Stimulated activated CD8-positive, alpha-beta memory T cell treated with anti-CD3 and anti-CD28 coated beads, Interleukin-2, amount 100 ng/mL, for 1 hour (primary cell): ENCODE measurements at regions not wholly inside any gene's neighbourhood (a gene's known extent, or its start where the extent isn't known, plus 50 kb on each side); places are given as distances from the start of the nearest gene placed in this dataset.

Experiments used
- DNase-seq, 2 donors: peaks; one replicate each; pipeline ENCODE4 v3.0.0-alpha.2; 2020; ENCODE audit warnings: low read depth in 2 of 2

GRCh38 chr13:74003374-74003773 lies 130.8 kb downstream of the KLF12 start:
- DNase-seq, result no peak

DNA sequence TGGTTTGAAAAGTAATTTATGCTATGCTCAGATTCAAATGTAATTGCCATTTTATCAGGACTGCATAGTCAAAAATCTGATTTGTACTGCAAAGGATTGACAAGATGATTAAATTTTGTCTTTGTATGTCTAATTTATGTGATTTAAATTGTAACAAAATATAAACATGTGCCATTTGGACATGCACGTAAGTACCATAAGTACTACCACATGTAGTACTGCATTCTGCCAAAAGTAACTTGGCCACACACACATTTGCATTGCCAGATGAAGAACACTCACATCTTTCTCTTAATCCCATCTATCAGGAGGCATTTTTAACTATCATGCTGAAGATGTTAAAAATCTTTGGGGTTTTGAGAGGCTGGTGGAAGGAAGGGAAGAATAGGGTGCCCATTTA lies 133.3 kb downstream of the KLF12 start:
- no peak for DNase-seq

- no peak for DNase-seq
Measured at GRCh38 chr13:73998631-73999030, 135.6 kb downstream of the KLF12 start.

DNA sequence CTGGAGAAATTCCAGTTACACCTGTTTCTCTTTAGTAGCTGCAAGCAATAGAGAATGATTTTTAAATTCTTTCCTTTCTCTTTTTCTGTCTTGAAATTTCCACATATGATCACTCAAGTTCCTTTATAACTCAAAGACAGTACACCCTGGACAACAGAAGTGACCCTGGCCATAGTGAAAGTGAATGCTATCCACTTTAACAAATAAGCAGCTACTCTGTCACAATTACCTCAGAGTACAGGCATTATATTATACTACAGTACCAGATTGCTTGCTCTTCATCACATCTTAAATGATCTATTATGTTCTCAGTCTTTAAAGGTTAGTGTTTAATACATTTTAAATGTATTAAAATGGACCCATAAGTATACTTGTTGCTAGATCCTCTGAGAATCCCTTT lies 136.2 kb downstream of the KLF12 start:
- DNase-seq, result no peak

DNA sequence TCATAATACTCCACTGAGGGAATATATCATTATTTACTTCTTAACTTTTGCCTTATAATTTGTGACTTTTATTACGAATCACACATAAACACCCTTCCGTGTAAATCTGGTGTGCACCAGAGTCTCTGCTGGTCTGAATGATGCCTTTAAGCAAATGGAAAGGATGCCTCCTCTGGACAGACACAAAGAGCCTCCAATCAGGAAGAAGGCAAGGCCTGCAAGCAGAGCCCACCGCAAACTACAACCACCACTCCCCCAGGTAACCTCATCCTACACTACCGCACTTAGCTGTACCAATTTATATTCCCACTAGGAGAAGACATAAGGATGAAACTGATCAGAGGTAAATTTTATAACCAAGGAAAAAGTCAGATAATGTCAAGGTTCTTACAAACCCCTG lies 137.6 kb downstream of the KLF12 start:
- DNase-seq, result no peak

DNA sequence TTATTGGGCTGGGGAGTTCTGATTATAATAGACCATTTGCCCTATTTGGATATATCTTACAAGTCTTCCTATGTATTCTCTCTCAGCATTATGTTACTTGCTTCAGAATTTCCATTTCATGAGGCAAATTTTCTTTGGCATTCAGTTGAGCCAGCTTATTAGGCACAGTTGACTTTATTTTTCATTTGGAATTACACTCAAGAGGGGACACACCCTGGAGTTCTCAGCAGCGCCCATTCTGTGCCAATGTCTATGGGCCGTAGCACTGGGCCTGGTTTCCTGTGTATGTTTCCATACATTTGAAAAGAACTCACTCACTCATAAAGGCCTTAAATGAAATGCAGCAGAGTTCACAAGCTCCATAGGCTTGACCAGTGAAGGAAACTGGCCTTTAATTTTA lies 138.5 kb downstream of the KLF12 start:
- DNase-seq, result no peak

DNA sequence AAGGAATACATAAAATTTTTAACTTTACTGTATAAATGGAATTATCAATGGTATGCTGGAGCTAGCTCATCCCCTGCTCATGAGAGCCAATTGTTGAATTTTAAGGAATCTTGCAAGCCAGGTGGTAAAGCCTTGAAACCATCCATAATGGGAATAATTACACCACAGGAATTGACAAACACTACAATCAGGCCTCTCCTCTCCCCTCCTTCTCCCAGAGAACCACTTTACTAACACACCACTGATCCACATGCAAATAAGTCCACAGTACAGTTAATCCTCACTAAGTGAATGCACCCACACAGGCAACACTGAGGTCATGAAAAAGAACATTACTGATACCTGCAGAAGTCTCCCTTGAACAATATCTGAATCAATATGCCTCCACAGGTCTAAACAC lies 140.5 kb downstream of the KLF12 start:
- no peak for DNase-seq

DNA sequence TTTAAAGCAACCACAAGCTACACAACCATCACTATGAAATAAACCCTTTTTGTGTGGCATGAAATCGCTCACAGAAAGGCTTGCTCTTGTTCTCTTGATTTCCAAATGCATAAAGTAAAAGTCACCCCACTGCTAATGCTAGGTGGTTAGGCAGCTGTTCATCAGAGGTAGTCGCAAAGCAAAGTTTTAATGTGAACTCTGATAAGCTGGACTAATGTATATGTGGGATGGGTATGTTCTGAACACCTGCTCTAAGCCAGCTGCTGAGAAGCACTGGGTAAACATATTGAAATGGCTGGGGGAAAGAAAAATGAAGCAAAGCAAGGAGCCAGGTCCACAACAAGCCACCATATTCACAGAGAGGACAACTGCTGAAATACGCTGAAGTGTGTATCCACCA lies 142.3 kb downstream of the KLF12 start:
- no peak for DNase-seq

DNA sequence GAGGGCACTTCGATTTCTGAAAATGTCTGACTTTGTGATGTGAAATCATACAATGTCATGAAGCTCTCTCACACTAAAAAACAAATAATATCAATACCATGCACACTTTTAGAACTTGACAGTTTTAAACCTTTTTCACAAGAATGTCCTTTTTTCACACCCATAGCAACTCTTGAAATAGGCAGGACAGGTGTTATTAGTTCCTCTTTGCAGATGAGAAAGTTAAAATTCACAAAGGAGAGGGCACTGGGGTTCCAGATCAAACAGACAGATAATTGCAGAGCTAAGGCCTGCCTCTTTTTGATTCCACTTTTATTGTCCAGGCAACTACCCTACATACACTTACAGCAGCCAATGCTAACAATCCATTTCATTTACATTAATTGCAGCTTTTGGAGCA lies 142.8 kb downstream of the KLF12 start:
- DNase-seq, result no peak

- no peak for DNase-seq
Measured at GRCh38 chr13:73989244-73989843, 144.9 kb downstream of the KLF12 start.

DNA sequence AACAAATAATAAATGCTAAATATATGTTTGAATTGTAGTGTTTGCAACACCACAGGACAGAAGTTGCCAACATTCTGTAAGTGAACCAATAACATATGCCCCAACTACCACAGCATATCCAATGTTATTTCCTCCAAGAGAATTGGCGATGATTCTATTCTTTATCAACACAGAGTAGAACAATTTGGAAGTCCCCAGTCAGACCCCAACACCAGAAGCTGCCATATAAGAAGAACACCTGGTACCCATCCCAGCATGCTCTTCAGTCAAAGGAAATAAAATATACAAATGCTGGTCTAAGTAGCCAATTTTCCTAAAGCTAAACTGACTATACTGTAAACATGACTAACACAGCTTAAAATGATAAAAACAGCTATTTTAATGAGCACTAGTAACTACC lies 145.7 kb downstream of the KLF12 start:
- DNase-seq, result no peak

DNA sequence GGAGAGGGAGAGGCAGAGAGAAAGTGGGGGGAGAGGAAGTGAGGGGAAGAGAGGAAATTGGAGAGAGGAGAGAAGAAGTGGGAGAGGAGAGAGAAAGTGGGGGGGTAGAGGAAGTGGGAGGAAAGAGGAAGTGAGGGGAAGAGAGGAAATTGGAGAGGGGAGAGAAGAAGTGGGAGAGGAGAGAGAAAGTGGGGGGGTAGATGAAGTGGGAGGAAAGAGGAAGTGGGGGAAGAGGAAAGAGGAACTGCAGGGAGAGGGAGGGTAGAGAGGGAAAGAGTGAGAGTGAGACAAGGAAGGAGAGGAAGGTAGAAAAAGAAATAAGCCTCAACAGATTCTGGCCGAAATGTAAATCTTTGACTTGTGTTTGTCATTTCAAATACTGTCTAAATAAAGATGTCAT lies 146.6 kb downstream of the KLF12 start:
- DNase-seq, result no peak

DNA sequence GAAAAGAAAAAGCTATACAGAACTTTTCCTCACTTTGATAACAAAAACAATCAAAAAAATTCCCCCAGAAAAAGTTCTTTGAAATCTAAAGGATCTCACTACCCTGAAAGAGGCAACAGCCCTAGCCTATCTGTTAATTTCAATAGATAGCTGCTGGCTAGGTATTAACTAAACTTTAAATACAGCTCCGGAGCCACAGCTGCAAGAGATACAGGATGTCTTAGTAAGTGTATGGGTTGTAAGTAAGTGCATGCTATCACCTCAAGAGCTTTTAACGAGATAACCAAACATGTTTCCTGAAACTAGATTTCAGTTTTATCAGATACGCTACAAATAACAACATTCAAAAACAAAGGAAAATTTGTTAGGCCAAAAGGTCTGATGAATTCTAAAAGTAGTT lies 148.4 kb downstream of the KLF12 start:
- no peak for DNase-seq

DNA sequence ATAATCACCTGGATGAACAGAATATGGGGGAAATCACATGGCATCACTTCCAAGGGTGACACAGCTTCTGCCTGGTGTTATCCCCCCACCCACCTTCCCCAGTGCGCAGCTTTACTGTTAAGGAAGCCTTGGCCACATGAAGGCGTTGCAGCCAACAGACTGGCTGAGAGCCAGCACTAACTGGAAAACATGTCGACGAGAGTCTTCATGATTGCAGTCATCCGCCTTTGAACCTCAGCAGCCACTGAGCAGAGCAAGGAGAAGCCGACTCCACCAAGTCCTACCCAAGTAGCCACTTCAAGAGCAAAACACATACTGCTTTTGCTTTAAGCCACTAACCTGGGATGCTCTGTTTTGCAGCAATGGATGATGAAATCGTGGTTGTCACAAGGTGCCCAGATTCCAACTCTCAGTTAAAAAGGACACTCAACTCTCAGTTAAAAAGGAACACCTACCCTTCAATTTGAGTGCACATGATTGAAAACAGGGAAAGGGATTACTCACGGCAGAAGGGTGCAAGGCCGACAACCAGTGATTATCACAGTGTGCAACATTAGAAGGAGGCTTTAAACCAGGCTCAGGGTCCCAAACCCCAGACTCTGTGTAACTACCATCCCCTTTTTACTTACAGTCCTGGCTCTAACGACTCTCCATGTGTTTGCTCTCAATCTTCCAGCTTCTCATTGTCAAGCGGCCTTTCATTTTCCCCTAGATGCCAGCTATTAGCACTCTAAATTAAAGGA lies 149.1 kb downstream of the KLF12 start:
- DNase-seq, result peak; percentile 35 to 46

DNA sequence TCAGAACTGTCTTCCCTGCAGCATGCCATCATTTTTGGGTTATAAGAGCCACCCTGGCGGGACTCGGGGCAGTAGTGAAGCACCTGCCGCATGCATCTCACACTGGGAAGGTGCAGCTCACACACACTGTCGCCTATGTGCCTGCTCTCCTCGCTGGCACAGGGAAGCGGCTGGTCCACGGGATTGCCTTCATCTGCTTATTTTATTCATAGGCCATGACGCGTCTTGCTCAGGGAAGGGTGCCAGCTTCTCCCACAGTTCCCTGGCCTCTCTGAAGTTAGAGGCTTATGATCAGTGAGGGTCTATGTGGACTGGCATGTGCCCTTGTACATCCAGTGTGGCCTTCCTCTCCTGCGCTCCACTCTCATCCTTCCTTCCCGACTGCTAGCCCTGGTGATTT lies 150.0 kb downstream of the KLF12 start:
- DNase-seq, result no peak

GRCh38 chr13:73983109-73983508 lies 151.1 kb downstream of the KLF12 start:
- DNase-seq, result no peak

GRCh38 chr13:73981595-73981994 lies 152.6 kb downstream of the KLF12 start:
- no peak for DNase-seq

GRCh38 chr13:73975767-73976166 lies 158.4 kb downstream of the KLF12 start:
- DNase-seq, result no peak

DNA sequence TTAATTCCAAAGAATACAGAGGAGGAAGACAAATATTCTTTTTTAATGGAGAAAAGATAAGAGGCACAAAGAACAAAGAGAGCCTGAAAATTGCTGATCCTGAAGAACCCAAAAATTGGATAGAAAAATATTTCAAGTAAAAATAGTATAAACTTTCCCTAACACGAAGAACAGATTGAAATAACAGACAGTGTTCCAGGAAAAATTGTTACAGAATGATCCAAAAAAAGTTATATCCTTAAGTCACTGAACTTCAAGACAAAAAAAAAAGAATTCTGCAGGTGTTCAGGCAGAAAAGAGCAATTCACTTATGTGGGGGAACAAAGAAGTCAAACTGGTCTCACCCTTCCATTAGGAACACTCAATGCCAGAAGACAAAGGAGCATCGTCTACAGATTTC lies 160.2 kb downstream of the KLF12 start:
- DNase-seq, result no peak

GRCh38 chr13:73973156-73973555 lies 161.0 kb downstream of the KLF12 start:
- no peak for DNase-seq

DNA sequence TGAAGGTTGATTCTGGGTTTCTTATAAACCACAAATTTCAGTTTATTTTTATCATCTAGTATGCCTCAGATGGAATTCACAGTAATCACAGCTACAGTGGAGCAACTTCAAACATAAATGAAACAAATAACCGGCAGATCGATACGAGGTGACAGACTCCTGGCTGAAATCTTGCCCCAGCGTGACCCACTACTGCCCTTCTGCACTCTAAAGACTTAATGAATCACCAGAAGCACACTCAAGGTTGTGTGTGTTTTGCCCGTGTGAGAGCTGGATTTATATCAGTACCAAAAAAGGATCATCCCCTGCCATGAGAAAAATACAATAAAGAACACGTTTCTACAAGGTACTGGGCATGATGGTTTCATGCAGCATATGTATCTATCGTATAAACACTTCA lies 161.7 kb downstream of the KLF12 start:
- no peak for DNase-seq

- DNase-seq, result no peak
Measured at GRCh38 chr13:73971481-73971880, 162.7 kb downstream of the KLF12 start.

DNA sequence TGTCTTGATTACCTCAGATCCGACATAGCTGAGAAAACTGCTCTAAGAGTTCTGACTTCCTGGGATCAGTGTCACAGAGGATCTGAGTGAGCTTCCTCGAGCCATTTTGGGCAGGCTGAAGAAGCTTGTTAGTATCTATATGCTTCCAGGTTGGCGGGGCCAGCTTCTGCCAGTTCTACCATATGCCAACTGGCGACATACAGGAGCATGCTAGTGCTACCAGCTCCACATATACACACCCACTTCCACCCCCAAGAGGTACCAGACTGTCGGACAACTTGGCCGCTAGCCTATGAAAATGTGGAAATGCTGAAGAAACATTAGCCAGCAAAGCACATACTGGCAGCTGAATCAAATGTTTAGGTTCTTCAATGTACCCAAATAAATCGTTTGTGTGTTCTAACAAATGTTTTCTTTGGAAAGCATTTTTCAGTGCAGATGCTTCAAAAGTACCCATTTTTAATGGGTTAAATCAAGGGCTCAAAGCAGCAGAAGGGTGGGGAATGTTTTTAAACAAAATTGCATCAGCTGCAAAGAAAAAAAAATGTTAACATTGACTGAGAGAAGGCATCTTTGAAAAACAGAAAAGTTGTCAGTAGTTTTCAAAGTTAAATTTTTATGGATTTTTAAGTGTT lies 163.7 kb downstream of the KLF12 start:
- no peak for DNase-seq
